GM21825 (cell line): ENCODE measurements at regions not wholly inside any gene's neighbourhood (a gene's known extent, or its start where the extent isn't known, plus 50 kb on each side); places are given as distances from the start of the nearest gene placed in this dataset.
"Not testable (repeated sequence)": the region's sequence is repeated elsewhere in the genome, so short reads cannot be mapped to it uniquely, and the experiment has no call there.

Experiments used
- ATAC-seq: cut with Tn5 transposase; IDR thresholded peaks from one replicate; pipeline ENCODE4 v1.9.1; 2021; ENCODE audit warnings: mild to moderate bottlenecking, moderate library complexity; ENCODE audit not compliant: unreplicated experiment

GRCh38 chr2:15750822-15751329, 159.2 kb downstream of the DDX1 start:
- no peak for ATAC-seq

DNA sequence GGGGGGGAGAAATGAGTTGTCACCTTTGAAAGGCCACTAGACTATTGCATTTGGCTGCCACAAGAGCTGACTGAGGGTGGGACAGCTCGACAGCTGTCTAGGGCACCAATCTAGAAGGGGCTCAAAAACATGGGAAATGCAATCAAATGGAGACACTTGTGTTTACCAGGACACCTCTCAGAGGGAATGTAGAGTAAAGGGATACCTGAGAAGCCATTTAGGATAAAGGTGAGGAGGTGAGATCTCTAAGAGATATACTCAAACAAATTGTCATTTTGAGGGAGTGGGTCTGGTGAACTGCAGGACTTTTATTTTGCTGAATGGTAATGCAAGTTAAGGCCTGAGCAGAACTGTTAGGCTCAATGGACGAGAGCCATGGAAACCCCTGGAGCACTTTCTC, 159.8 kb downstream of the DDX1 start:
- no peak for ATAC-seq

DNA sequence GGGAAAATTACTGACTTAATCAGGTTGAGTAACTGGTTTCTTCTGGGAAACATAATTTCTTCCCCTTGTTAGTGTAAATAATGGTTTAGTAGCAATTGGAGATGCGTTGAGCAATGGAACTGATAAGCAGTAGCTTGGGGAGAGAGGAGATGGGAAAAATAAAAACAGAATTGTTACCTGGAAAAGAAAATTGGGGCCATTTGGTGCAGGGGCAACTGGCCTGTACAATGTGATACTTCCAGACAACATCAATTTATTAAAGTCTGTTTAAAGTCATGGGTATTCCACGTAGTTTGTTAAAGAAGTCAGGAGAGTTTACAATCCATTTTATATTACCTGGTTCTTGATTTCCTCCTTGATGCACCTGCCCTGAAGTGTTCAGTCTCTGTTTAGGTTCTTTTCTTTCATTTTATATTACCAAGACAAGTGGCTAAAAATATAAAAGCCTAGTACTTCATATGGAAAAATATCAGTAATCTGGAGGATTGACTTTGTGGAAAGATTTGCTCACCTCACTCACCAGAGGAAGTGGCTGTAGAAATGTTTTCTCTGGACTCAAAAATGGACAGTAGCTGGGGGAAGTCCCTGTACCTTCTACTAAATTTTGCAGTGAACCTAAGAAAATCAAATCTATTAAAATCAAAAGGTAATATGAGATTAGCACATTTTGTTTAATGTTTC, 161.0 kb downstream of the DDX1 start:
- no peak for ATAC-seq

GRCh38 chr2:15753233-15753798, 161.6 kb downstream of the DDX1 start:
- no peak for ATAC-seq

- no peak for ATAC-seq
Measured at GRCh38 chr2:15753811-15754702, 162.4 kb downstream of the DDX1 start.

GRCh38 chr2:15754703-15755099, 163.0 kb downstream of the DDX1 start:
- ATAC-seq = no peak

- ATAC-seq = no peak
Measured at GRCh38 chr2:15755528-15755927, 163.9 kb downstream of the DDX1 start.

- no peak for ATAC-seq
Measured at GRCh38 chr2:15756011-15756550, 164.4 kb downstream of the DDX1 start.

GRCh38 chr2:15756882-15757819, 165.5 kb downstream of the DDX1 start:
- no peak for ATAC-seq

DNA sequence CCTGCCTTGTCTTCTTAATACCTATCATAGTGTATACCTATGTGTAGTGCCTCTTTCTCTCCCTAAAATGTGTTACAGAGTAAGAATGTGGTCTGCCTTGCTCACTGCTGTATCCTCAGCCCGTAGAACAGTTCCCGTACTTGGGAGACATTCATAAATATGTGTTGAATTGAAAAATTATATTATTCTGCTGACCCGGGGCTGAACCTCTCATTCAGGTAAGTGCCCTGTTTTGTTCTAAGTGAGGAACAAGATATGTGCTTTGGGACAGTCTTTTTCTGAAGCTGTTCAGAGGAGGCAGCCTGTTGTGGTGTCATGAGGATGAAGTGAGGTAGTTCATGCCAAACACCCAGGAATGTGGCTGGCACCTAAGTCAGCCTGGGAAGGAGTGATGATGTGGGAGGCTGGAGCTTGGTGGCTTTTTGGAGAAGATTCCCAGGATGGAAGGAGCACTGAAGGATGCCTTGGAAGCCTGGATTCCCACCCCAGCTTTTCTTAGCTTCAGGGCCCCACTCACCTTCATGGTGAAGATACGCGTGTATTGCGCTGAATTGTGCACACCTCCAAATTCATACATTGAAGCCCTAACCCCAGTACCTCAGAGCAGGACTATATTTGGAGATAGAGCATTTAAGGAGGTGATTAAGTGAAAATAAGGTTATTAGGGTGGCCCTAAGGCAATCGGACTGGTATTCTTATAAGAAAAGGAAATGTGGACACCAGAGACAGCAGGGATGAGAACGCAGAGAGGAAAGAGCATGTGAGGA, 166.3 kb downstream of the DDX1 start:
- ATAC-seq = no peak

- no peak for ATAC-seq
Measured at GRCh38 chr2:15758848-15759247, 167.2 kb downstream of the DDX1 start.

- ATAC-seq = no peak
Measured at GRCh38 chr2:15759385-15759784, 167.7 kb downstream of the DDX1 start.

DNA sequence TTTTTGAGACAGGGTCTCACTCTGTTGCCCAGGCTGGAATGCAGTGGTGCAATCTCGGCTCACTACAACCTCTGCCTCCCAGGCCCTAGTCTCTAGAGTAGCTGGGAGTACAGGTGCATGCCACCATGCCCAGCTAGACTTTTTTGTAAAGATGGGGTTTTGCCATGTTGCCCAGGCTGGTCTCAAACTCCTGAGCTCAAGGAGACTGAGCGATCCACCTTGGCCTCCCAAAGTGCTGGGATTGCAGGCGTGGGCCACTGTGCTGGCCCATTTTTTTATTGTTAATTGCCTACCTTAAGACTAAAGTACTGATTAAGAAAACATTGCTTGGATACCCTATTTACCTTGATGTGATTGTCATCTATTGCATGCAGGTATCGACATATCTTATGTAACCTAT, 168.1 kb downstream of the DDX1 start:
- ATAC-seq = not testable (repeated sequence)

- ATAC-seq = no peak
Measured at GRCh38 chr2:15760232-15760910, 168.7 kb downstream of the DDX1 start.

GRCh38 chr2:15761056-15761455, 169.4 kb downstream of the DDX1 start:
- no peak for ATAC-seq

DNA sequence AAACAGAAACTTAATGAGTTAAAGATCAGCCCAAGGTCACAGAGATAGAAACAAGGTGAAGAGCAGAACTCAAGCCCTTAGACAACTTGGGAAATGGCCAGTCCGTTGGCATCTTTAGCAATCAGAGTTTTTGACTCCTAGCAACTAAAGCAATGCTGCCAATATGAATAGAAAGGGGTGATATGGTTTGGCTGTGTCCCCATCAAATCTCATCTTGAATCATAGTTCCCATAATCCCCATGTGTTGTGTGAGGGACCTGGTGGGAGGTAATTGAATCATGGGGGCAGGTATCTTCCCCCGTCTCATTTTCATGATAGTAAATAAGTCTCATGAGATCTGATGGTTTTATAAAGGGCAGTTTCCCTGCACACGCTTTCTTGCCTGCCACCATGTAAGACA, 170.2 kb downstream of the DDX1 start:
- no peak for ATAC-seq

DNA sequence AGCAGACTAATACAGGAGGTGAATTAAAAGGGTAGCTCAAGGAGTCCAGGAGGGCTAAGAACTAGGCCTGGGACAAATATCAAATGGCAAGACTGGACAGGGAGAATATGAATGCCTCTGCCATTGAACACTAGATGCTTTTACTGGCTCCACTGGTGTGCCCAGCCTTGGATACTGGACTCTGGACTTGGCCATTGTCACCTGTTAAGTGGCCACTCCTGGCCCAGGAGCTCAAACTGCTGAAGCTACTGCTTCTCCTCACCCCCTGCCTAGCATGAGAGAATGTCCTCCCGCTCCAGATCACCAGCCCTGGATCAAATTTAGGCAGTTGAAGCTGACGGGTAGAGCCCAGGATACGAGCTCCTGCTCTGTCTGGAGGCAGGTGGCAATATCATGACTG, 170.8 kb downstream of the DDX1 start:
- ATAC-seq = no peak

DNA sequence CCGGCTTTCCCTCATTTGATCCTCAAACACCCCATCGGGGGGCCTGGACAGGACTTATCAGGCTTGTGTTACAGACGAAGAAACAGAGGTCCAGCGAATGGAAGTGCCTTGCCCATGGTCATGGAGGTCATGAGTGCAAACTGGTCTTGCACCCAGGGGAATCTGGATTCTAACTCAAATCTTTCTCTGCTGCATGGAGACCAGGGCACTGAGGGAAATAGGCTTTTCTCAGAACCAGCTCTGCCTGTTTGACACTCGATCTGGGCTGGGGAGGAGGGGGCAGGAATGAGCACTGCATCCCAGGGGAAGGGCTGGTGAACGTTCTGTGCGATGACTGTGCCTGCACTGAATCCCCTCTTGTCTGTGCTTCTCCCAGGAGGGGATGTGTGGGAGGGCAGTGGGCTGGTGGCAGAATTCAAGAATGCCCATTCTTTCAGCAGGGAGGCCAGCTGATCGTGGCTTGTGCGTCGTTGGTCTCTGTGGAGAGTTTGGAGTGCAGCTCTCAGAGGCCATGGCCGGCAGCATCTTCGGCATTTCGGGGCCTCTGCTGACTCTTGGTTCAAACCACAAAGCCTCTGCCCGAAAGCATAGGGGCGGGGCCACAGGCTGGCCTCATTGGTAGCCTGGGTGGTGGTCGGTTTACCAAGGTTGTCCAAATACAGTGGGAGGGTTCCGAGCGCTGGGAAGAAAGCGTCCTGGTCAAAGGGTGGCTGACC, 171.6 kb downstream of the DDX1 start:
- no peak for ATAC-seq
